CD4-positive, alpha-beta T cell (primary cell): ENCODE measurements at regions not wholly inside any gene's neighbourhood (a gene's known extent, or its start where the extent isn't known, plus 50 kb on each side); places are given as distances from the start of the nearest gene placed in this dataset.

Source experiments
- ATAC-seq: fragments of 200-7000 bp; cut with Tn5 transposase; one replicate; pipeline ENCODE4 v1.10.0; 2022; ENCODE audit warnings: mild to moderate bottlenecking; ENCODE audit not compliant: poor library complexity
- CTCF ChIA-PET: fragments of 350-600 bp; sonication (Branson Sonifier 250); formaldehyde crosslinking; loops from one replicate; lab custom pipeline; 2021; ENCODE audit warnings: antibody characterized with exemption, inconsistent platforms; lab: Charles Lee
- POLR2A ChIA-PET: fragments of 350-600 bp; sonication (Branson Sonifier 250); formaldehyde crosslinking; loops from one replicate; lab custom pipeline; 2021; ENCODE audit warnings: antibody characterized with exemption, inconsistent platforms; lab: Charles Lee
- DNase-seq, 14 experiments: peaks; one replicate each; pipeline ENCODE4 v3.0.0-alpha.2; 2013 to 2020; ENCODE audit warnings: mixed read lengths in 2 of 14
- H3K27ac ChIP-seq, 2 donors: one replicate each; pipeline versions ENCODE4 v1.5.1 to v1.7.0; 2013; ENCODE audit warnings: low read length in 2 of 2, low read depth in 1 of 2, mild to moderate bottlenecking in 1 of 2
- H3K27me3 ChIP-seq, 2 experiments: 1 replicate in 1 of 2; 2 replicates in 1 of 2; pipeline versions ENCODE4 v1.6.1 to v1.7.0; 2013; ENCODE audit warnings: low read length in 2 of 2, control low read depth in 1 of 2, mild to moderate bottlenecking in 1 of 2, moderate library complexity in 1 of 2; ENCODE audit not compliant: insufficient read depth in 2 of 2, control insufficient read depth in 1 of 2
- H3K36me3 ChIP-seq: one replicate; pipeline ENCODE4 v1.6.1; 2013; ENCODE audit warnings: low read length, control low read depth; ENCODE audit not compliant: insufficient read depth
- H3K4me1 ChIP-seq: one replicate; pipeline ENCODE4 v1.6.1; 2013; ENCODE audit warnings: low read length, control low read depth; ENCODE audit not compliant: insufficient read depth
- H3K4me3 ChIP-seq: one replicate; pipeline ENCODE4 v1.5.1; 2013; ENCODE audit warnings: mild to moderate bottlenecking, low read length, moderate library complexity
- H3K9me3 ChIP-seq, 2 experiments: 1 replicate in 1 of 2; 2 replicates in 1 of 2; pipeline versions ENCODE4 v1.6.1 to v1.7.0; 2013; ENCODE audit warnings: low read length in 2 of 2, mild to moderate bottlenecking in 2 of 2, control low read depth in 1 of 2, moderate library complexity in 1 of 2; ENCODE audit not compliant: control insufficient read depth in 1 of 2, insufficient read depth in 1 of 2
- H3K27ac Mint-ChIP-seq: one replicate; pipeline ENCODE4 v1.8.0; 2020; ENCODE audit warnings: mixed read lengths
- H3K27me3 Mint-ChIP-seq: one replicate; pipeline ENCODE4 v1.8.0; 2021; ENCODE audit warnings: mixed read lengths
- H3K36me3 Mint-ChIP-seq: one replicate; pipeline ENCODE4 v1.8.0; 2021; ENCODE audit warnings: low read depth, mixed read lengths
- H3K4me1 Mint-ChIP-seq: one replicate; pipeline ENCODE4 v1.8.0; 2021; ENCODE audit warnings: low read depth, mixed read lengths
- H3K4me3 Mint-ChIP-seq: one replicate; pipeline ENCODE4 v1.8.0; 2020; ENCODE audit warnings: mild to moderate bottlenecking, mixed read lengths
- H3K9me3 Mint-ChIP-seq: one replicate; pipeline ENCODE4 v1.8.0; 2020; ENCODE audit warnings: mixed read lengths
- CTCF ChIP-seq: fragments of 200-600 bp; IDR thresholded peaks from one replicate; pipeline ENCODE4 v1.8.0; 2022; ENCODE audit warnings: antibody characterized with exemption, mild to moderate bottlenecking
- intact Hi-C, 2 experiments: fragments of 100-400 bp; cut with DNase I in 1 of 2; cut with micrococcal nuclease in 1 of 2; formaldehyde crosslinking; loops; one replicate each; pipeline versions ENCODE4 v1.15.1 to v1.9.0; 2023 to 2025; cut with DNase I, micrococcal nuclease

DNA sequence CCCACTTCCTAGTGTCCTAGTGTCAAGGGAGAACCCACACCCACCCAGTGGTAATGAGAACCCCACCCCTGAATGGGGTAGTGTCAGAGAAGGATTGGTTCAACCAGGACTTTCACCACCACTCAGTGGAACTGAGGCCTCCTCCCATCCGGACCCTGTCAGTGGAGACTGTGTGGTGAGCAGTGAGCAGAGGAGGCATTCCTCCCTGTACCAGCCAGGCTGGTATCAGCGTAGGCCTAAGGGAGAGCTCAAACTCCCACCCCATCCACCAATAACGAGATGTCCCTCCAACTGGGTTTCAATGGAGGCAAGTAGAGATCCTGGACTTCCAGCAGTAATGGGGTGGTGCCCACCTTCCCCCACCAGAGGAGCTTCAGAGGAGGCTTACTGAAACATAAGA is 1171.4 kb downstream of the TBC1D22A start:
- Histone ChIP-seq H3K9me3 (peaks cover 10 to 12% of the 10 kb centered on the region in 2 experiments), H3K27ac (no peak overlapping the region), H3K4me1 (no peaks in the 10 kb centered on the region), H3K4me3 (no peak overlapping the region), H3K36me3 (no peaks in the 10 kb centered on the region), H3K27me3 (no peaks in the 10 kb centered on the region)
- CTCF ChIA-PET: no interaction called here
- no peak for TF ChIP-seq CTCF
- ATAC-seq (no peak), DNase-seq (no peak)
- peaks cover 3% of the 10 kb centered on the region for H3K27me3 Mint-ChIP-seq
- H3K4me1 Mint-ChIP-seq: no peaks in the 10 kb centered on the region
- peaks cover 15% of the 10 kb centered on the region for H3K9me3 Mint-ChIP-seq
- POLR2A ChIA-PET: no interaction called here
- no peak overlapping the region for H3K27ac Mint-ChIP-seq
- no peak overlapping the region for H3K4me3 Mint-ChIP-seq
- intact Hi-C loops: no loop called here
- no peaks in the 10 kb centered on the region for H3K36me3 Mint-ChIP-seq

- POLR2A ChIA-PET: no interaction called here
- no peaks in the 10 kb centered on the region for H3K36me3 ChIP-seq
- Mint-ChIP-seq H3K9me3 (peaks cover 15% of the 10 kb centered on the region), H3K27ac (no peak overlapping the region), H3K4me1 (no peaks in the 10 kb centered on the region), H3K36me3 (no peaks in the 10 kb centered on the region), H3K4me3 (no peak overlapping the region), H3K27me3 (peaks cover 5% of the 10 kb centered on the region)
- intact Hi-C loops: no loop called here
- DNase-seq: no peak
- CTCF ChIA-PET: no interaction called here
- H3K4me3 ChIP-seq: no peak overlapping the region
- H3K27me3 ChIP-seq: no peaks in the 10 kb centered on the region
- no peak overlapping the region for H3K27ac ChIP-seq
- peaks cover 10 to 12% of the 10 kb centered on the region in 2 experiments for H3K9me3 ChIP-seq
- H3K4me1 ChIP-seq: no peaks in the 10 kb centered on the region
- no peak for TF ChIP-seq CTCF
- ATAC-seq: no peak
These were observed 1170.8 kb downstream of the TBC1D22A start for GRCh38 chr22:47933226-47933625.

GRCh38 chr22:47929646-47930185 is 1167.3 kb downstream of the TBC1D22A start:
- Mint-ChIP-seq H3K27me3 (peaks cover 5% of the 10 kb centered on the region), H3K27ac (no peak overlapping the region), H3K36me3 (no peaks in the 10 kb centered on the region), H3K4me3 (no peak overlapping the region), H3K9me3 (peaks cover 11% of the 10 kb centered on the region), H3K4me1 (no peaks in the 10 kb centered on the region)
- H3K27me3 ChIP-seq: no peaks in the 10 kb centered on the region
- no peak for DNase-seq
- TF ChIP-seq CTCF: no peak
- intact Hi-C loops: no loop called here
- no peak overlapping the region for H3K4me3 ChIP-seq
- ATAC-seq: no peak
- ChIA-PET POLR2A (no interaction called here), CTCF (no interaction called here)
- H3K4me1 ChIP-seq: no peaks in the 10 kb centered on the region
- peaks cover 0 to 6% of the 10 kb centered on the region in 2 experiments for H3K9me3 ChIP-seq
- H3K27ac ChIP-seq: no peak overlapping the region
- no peaks in the 10 kb centered on the region for H3K36me3 ChIP-seq
